ENCODE measurements at regions not wholly inside any gene's neighbourhood (a gene's known extent, or its start where the extent isn't known, plus 50 kb on each side); places are given as distances from the start of the nearest gene placed in this dataset.

GRCh38 chr12:105986779-105987684 lies 151.7 kb downstream of the NUAK1 start:
- DNase-seq (ENCODE audit: low read depth) = no peak

- DNase-seq (ENCODE audit: low read depth) = no peak
Measured at GRCh38 chr12:105987685-105988035, 151.1 kb downstream of the NUAK1 start.

GRCh38 chr12:105992849-105993740 lies 145.7 kb downstream of the NUAK1 start:
- DNase-seq (ENCODE audit: low read depth) = peak; percentile 20

GRCh38 chr12:105993766-105994555 lies 144.8 kb downstream of the NUAK1 start:
- DNase-seq (ENCODE audit: low read depth) = no peak

- DNase-seq (ENCODE audit: low read depth) = no peak
Measured at GRCh38 chr12:105995961-105996431, 142.8 kb downstream of the NUAK1 start.

- DNase-seq (ENCODE audit: low read depth) = no peak
Measured at GRCh38 chr12:105998561-105998960, 140.2 kb downstream of the NUAK1 start.

GRCh38 chr12:106000382-106001104 lies 138.2 kb downstream of the NUAK1 start:
- DNase-seq (ENCODE audit: low read depth) = no peak

GRCh38 chr12:106001105-106001836 lies 137.5 kb downstream of the NUAK1 start:
- no peak for DNase-seq (ENCODE audit: low read depth)

- no peak for DNase-seq (ENCODE audit: low read depth)
Measured at GRCh38 chr12:106001837-106002218, 136.9 kb downstream of the NUAK1 start.

GRCh38 chr12:106003297-106003696 lies 135.5 kb downstream of the NUAK1 start:
- no peak for DNase-seq (ENCODE audit: low read depth)

- no peak for DNase-seq (ENCODE audit: low read depth)
Measured at GRCh38 chr12:106004289-106004688, 134.5 kb downstream of the NUAK1 start.

GRCh38 chr12:106006382-106006781 lies 132.4 kb downstream of the NUAK1 start:
- no peak for DNase-seq (ENCODE audit: low read depth)

GRCh38 chr12:106006940-106007339 lies 131.8 kb downstream of the NUAK1 start:
- DNase-seq (ENCODE audit: low read depth) = no peak

GRCh38 chr12:106010741-106011140 lies 128.0 kb downstream of the NUAK1 start:
- no peak for DNase-seq (ENCODE audit: low read depth)
